BLaER1 (cell line): ENCODE measurements at regions not wholly inside any gene's neighbourhood (a gene's known extent, or its start where the extent isn't known, plus 50 kb on each side); places are given as distances from the start of the nearest gene placed in this dataset.
A peak's percentile ranks its signal among the peaks of the same experiment; 100 is the strongest.

Experiments
- H3K27ac ChIP-seq: shearing (Covaris generic); formaldehyde crosslinking; 2 replicates; pipeline ENCODE4 v1.8.1; 2022
- H3K27me3 ChIP-seq: shearing (Covaris generic); formaldehyde crosslinking; 2 replicates; pipeline ENCODE4 v1.8.1; 2022
- H3K36me3 ChIP-seq: shearing (Covaris generic); formaldehyde crosslinking; 2 replicates; pipeline ENCODE4 v1.8.1; 2022
- H3K4me1 ChIP-seq: shearing (Covaris generic); formaldehyde crosslinking; 2 replicates; pipeline ENCODE4 v1.8.1; 2022
- H3K4me2 ChIP-seq: shearing (Covaris generic); formaldehyde crosslinking; 2 replicates; pipeline ENCODE4 v1.8.1; 2022
- H3K4me3 ChIP-seq: shearing (Covaris generic); formaldehyde crosslinking; 2 replicates; pipeline ENCODE4 v1.8.1; 2022
- H3K9ac ChIP-seq: shearing (Covaris generic); formaldehyde crosslinking; 2 replicates; pipeline ENCODE4 v1.8.1; 2022
- H3K9me3 ChIP-seq: shearing (Covaris generic); formaldehyde crosslinking; 2 replicates; pipeline ENCODE4 v1.8.1; 2022
- H4K20me1 ChIP-seq: shearing (Covaris generic); formaldehyde crosslinking; 2 replicates; pipeline ENCODE4 v1.8.1; 2022
- Cebpa-rat ChIP-seq: shearing (Covaris generic); IDR thresholded peaks from 2 replicates; pipeline ENCODE4 v1.8.1; 2022

GRCh38 chr18:72648079-72648478, 103.9 kb upstream of the CBLN2 start:
- Histone ChIP-seq H3K9me3 (no peaks in the 10 kb centered on the region), H3K4me1 (no peaks in the 10 kb centered on the region), H3K9ac (no peak overlapping the region)

GRCh38 chr18:72640557-72640956, 96.4 kb upstream of the CBLN2 start:
- H4K20me1 ChIP-seq = no peaks in the 10 kb centered on the region
- H3K27me3 ChIP-seq = no peaks in the 10 kb centered on the region
- no peaks in the 10 kb centered on the region for H3K4me1 ChIP-seq
- H3K4me2 ChIP-seq = no peak overlapping the region
- no peak overlapping the region for H3K27ac ChIP-seq
- no peaks in the 10 kb centered on the region for H3K36me3 ChIP-seq
- H3K9ac ChIP-seq = no peak overlapping the region
- no peaks in the 10 kb centered on the region for H3K9me3 ChIP-seq
- no peak overlapping the region for H3K4me3 ChIP-seq
- TF ChIP-seq Cebpa-rat = no peak

More at GRCh38 chr18:72648079-72648478, 103.9 kb upstream of the CBLN2 start:
- H3K27me3 ChIP-seq = no peaks in the 10 kb centered on the region
- TF ChIP-seq Cebpa-rat = peak; percentile 43; the same call in 1 of the 2 replicates
- H3K36me3 ChIP-seq = no peaks in the 10 kb centered on the region
- H3K27ac ChIP-seq = no peak overlapping the region
- H4K20me1 ChIP-seq = no peaks in the 10 kb centered on the region
- H3K4me3 ChIP-seq = no peak overlapping the region
- no peak overlapping the region for H3K4me2 ChIP-seq

- H4K20me1 ChIP-seq = no peaks in the 10 kb centered on the region
- H3K27ac ChIP-seq = no peak overlapping the region
- H3K27me3 ChIP-seq = no peaks in the 10 kb centered on the region
- TF ChIP-seq Cebpa-rat = no peak
- no peaks in the 10 kb centered on the region for H3K4me1 ChIP-seq
- no peak overlapping the region for H3K4me3 ChIP-seq
- no peaks in the 10 kb centered on the region for H3K9me3 ChIP-seq
- H3K36me3 ChIP-seq = no peaks in the 10 kb centered on the region
- H3K9ac ChIP-seq = no peak overlapping the region
- H3K4me2 ChIP-seq = no peak overlapping the region
Observed at GRCh38 chr18:72638376-72638775, 94.2 kb upstream of the CBLN2 start.

- H3K9me3 ChIP-seq = no peaks in the 10 kb centered on the region
- H3K27ac ChIP-seq = no peak overlapping the region
- no peak overlapping the region for H3K4me2 ChIP-seq
- no peak overlapping the region for H3K9ac ChIP-seq
- TF ChIP-seq Cebpa-rat = no peak
- no peaks in the 10 kb centered on the region for H3K36me3 ChIP-seq
- no peaks in the 10 kb centered on the region for H3K4me1 ChIP-seq
- H3K27me3 ChIP-seq = no peaks in the 10 kb centered on the region
- H3K4me3 ChIP-seq = no peak overlapping the region
- no peaks in the 10 kb centered on the region for H4K20me1 ChIP-seq
Observed at GRCh38 chr18:72637721-72638120, 93.6 kb upstream of the CBLN2 start.

DNA sequence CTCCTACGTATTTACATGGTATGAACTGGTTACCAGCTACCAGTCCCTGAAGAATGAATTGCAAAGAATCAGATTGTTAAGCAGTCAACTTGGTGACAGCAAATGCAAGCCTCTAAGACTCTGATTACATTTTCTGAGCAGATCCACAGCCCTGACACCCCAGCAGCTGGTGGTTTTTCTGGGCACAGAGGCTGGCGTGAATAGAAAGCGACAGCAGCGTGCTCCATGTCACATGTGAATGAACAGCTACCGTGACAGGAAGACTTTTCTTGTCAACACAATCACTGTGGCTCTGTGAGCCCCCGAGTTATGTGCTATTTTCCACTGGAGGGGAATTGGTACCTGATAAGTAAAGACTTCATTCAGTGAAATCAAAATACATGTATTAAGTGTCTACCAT, 93.2 kb upstream of the CBLN2 start:
- Histone ChIP-seq H3K27me3 (no peaks in the 10 kb centered on the region), H3K4me2 (no peak overlapping the region), H3K9me3 (no peaks in the 10 kb centered on the region), H3K9ac (no peak overlapping the region), H3K4me1 (no peaks in the 10 kb centered on the region), H3K27ac (no peak overlapping the region), H4K20me1 (no peaks in the 10 kb centered on the region), H3K4me3 (no peak overlapping the region), H3K36me3 (no peaks in the 10 kb centered on the region)
- no peak for TF ChIP-seq Cebpa-rat

DNA sequence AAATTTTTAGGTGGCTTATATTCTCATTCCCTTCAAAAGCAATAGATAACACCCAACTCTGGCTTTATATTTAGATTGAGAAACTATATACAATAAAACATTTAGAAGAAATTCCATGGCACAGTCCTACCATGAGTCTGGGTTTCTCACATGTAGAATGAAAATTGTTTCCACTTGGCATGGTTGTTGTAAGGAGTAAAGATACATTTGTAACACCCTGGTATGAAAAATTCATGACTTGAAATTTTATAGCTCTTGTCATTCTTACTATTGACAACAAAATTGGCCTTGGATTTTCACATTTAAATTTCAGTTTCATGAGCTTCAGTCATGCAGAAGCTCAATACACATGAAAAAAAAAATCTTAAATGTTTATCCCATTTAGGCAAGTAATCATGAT, 92.5 kb upstream of the CBLN2 start:
- Histone ChIP-seq H3K4me2 (no peak overlapping the region), H3K4me3 (no peak overlapping the region), H3K27me3 (no peaks in the 10 kb centered on the region), H3K36me3 (no peaks in the 10 kb centered on the region), H4K20me1 (no peaks in the 10 kb centered on the region), H3K4me1 (peaks cover 1% of the 10 kb centered on the region; the same call in 1 of the 2 replicates), H3K27ac (no peak overlapping the region), H3K9ac (no peak overlapping the region), H3K9me3 (no peaks in the 10 kb centered on the region)
- no peak for TF ChIP-seq Cebpa-rat

GRCh38 chr18:72634500-72634899, 90.4 kb upstream of the CBLN2 start:
- Histone ChIP-seq H3K4me3 (no peak overlapping the region), H3K9me3 (no peaks in the 10 kb centered on the region), H3K27me3 (no peaks in the 10 kb centered on the region), H3K27ac (no peak overlapping the region), H3K4me2 (no peak overlapping the region), H3K9ac (no peak overlapping the region), H3K4me1 (peaks cover 5% of the 10 kb centered on the region; the same call in 1 of the 2 replicates), H4K20me1 (no peaks in the 10 kb centered on the region), H3K36me3 (no peaks in the 10 kb centered on the region)
- TF ChIP-seq Cebpa-rat = no peak

- Histone ChIP-seq H4K20me1 (no peaks in the 10 kb centered on the region), H3K36me3 (no peaks in the 10 kb centered on the region), H3K9ac (no peak overlapping the region), H3K9me3 (no peaks in the 10 kb centered on the region), H3K4me2 (no peak overlapping the region), H3K4me1 (peaks cover 5% of the 10 kb centered on the region; the same call in 1 of the 2 replicates), H3K27me3 (no peaks in the 10 kb centered on the region), H3K4me3 (no peak overlapping the region), H3K27ac (no peak overlapping the region)
- no peak for TF ChIP-seq Cebpa-rat
Observed at GRCh38 chr18:72630991-72631390, 86.8 kb upstream of the CBLN2 start.

DNA sequence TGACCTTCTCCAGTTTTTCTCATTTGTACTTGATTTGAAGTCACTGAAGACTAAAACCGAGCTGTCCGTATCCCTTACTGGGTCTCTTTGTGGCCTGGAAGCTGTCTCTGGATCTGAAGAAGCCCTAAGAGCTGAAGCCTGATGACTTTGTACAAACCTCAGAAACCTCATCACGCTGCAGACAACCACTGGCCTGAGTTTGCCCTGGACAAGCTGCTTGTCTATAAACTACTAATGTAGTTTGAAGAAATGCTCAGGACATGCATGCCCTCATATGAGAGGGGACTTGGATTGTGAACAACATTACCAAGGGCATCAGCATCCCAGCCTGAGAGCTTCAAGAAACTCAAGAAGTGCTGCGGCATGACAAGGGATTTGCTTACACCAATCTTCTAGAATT, 79.3 kb upstream of the CBLN2 start:
- no peak for TF ChIP-seq Cebpa-rat
- Histone ChIP-seq H3K4me2 (no peak overlapping the region), H3K36me3 (no peaks in the 10 kb centered on the region), H3K9me3 (no peaks in the 10 kb centered on the region), H3K4me1 (no peaks in the 10 kb centered on the region; the same call in 1 of the 2 replicates), H3K9ac (no peak overlapping the region), H3K27ac (no peak overlapping the region), H4K20me1 (no peaks in the 10 kb centered on the region), H3K4me3 (no peak overlapping the region), H3K27me3 (no peaks in the 10 kb centered on the region)

DNA sequence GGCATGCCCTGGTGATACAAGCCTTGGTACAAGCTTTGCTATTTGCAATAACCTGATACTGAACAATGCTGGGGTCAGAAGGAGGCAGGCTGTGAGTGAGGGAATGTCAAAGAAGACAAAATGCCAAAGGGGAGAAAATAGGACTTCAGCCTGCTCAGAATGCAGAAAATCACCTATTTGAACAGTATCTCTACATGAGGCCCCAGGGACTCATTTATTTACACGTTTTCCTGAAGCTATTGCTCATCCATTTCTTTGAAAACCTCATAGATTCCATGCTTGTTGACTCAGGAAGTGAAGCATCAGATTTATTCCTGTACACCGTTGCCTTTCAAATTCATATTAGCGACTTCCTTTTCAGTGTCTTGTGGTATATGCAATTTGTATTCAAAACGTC, 69.4 kb upstream of the CBLN2 start:
- H3K36me3 ChIP-seq = no peaks in the 10 kb centered on the region
- H3K27me3 ChIP-seq = no peaks in the 10 kb centered on the region
- H3K4me1 ChIP-seq = peaks cover 7% of the 10 kb centered on the region; the same call in 1 of the 2 replicates
- H3K27ac ChIP-seq = no peak overlapping the region
- H3K9ac ChIP-seq = no peak overlapping the region
- no peak overlapping the region for H3K4me3 ChIP-seq
- H4K20me1 ChIP-seq = no peaks in the 10 kb centered on the region
- H3K4me2 ChIP-seq = 0 out of 2 replicates have a peak overlapping the region, but pooled peaks have one; percentile 13
- TF ChIP-seq Cebpa-rat = no peak
- peaks cover 2% of the 10 kb centered on the region; the same call in 1 of the 2 replicates for H3K9me3 ChIP-seq
